Tibial nerve (tissue), 4 donors: ENCODE measurements at regions not wholly inside any gene's neighbourhood (a gene's known extent, or its start where the extent isn't known, plus 50 kb on each side); places are given as distances from the start of the nearest gene placed in this dataset.

Source experiments
- DNase-seq, 2 donors: peaks; one replicate each; pipeline ENCODE4 v3.0.0-alpha.2; 2019; ENCODE audit warnings: low spot score in 2 of 2
- H3K27ac ChIP-seq, 4 donors: fragments of 200-600 bp; sonication (generic) in 3 of 4; one replicate each; pipeline ENCODE4 v1.5.1; 2017 to 2019; ENCODE audit warnings: mild to moderate bottlenecking in 1 of 4
- H3K27me3 ChIP-seq, 2 donors: fragments of 200-600 bp; sonication (generic) in 1 of 2; one replicate each; pipeline versions ENCODE4 v1.5.1 to v1.6.0; 2017 to 2019
- H3K36me3 ChIP-seq, 3 donors: fragments of 200-600 bp; sonication (generic); one replicate each; pipeline ENCODE4 v1.5.1; 2018 to 2019
- H3K4me1 ChIP-seq, 4 donors: fragments of 200-600 bp; sonication (generic) in 3 of 4; one replicate each; pipeline ENCODE4 v1.5.1; 2017 to 2019
- H3K4me3 ChIP-seq, 4 donors: fragments of 200-600 bp; sonication (generic) in 3 of 4; one replicate each; pipeline ENCODE4 v1.5.1; 2017 to 2019; ENCODE audit warnings: mild to moderate bottlenecking in 1 of 4, moderate library complexity in 1 of 4
- H3K9me3 ChIP-seq, 4 donors: fragments of 200-600 bp; sonication (generic) in 3 of 4; one replicate each; pipeline ENCODE4 v1.5.1; 2017 to 2019
- EP300 ChIP-seq, 2 donors: sonication (generic); formaldehyde crosslinking; IDR thresholded peaks; one replicate each; pipeline ENCODE4 v1.6.1; 2017; ENCODE audit warnings: antibody characterized with exemption in 2 of 2, mild to moderate bottlenecking in 1 of 2
- POLR2A ChIP-seq, 2 donors: fragments of 450-650 bp; IDR thresholded peaks; one replicate each; pipeline ENCODE4 v1.6.1; 2017; ENCODE audit warnings: antibody characterized with exemption in 2 of 2, mild to moderate bottlenecking in 2 of 2, moderate library complexity in 2 of 2
- WGBS, 2 donors: methylation state at CpG; one replicate each; pipeline ENCODE4 v1.1.5; 2018; 5-methylcytosine and 5-hydroxymethylcytosine counted together
- TF ChIP-seq, protein P1 (sequence below), 5 experiments: fragments of 200-600 bp in 3 of 5; fragments of 450-650 bp in 2 of 5; sonication (generic) in 3 of 5; IDR thresholded peaks; one replicate each; pipeline ENCODE4 v1.5.1; 2016 to 2019; ENCODE audit warnings: antibody characterized with exemption in 5 of 5, mild to moderate bottlenecking in 3 of 5, moderate library complexity in 2 of 5

DNA sequence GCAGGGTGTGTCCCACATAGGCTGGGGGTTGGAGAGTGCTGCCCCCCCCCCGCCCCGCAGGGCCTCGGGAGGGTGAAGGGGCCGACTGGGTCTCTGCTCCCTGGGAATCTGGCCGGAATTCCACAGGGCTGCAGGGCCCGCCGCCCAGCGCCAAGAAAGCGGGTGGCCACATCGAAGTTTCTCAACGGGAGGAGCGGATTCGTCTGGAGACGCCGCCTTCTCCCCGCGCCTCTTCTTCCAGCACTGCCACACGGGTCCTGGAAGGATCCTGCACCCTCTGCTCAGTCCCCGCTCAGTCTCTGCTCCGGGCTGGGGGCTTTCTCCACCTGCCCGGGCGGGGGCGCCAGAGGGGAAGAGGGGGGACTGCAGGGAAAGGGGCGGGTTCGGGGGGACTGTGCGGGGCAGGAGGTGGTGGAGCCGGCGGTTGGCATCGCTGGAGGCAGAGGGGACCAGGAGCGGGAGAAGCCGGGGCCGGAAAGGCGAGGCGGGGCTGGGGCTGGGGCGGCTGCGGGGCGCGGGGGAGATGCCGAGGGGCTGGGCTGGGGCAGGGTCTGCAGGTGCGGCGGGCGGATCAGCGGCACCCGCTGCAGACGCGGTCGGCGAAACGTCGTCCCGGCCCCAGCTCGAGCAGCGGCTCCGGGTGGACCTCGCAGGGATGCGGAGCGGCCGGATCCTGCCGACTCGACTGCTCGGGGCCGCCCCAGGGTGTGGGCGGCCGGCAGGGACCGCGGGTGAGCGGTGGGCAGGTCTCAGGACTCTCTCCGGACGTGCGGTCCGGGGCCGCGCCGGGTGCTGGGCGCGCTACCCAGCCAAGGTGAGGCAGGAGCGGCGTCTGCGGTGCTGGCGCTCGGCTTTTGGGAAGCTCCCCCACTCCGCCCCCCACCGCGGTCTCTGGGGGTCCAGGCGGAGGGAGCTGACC, 811.4 kb upstream of the TMEM132C start:
- Histone ChIP-seq H3K27me3 (peaks cover 0 to 22% of the 10 kb centered on the region in 2 donors), H3K27ac (no peak overlapping the region), H3K36me3 (no peaks in the 10 kb centered on the region), H3K4me3 (peak overlapping the region in 1 of 4 donors; percentile 6), H3K9me3 (peaks cover 0 to 5% (median 0%) of the 10 kb centered on the region in 4 donors), H3K4me1 (peaks cover 0 to 11% (median 0%) of the 10 kb centered on the region in 4 donors)
- TF ChIP-seq POLR2A (IDR thresholded peaks at IDR 0.05) (no peak), EP300 (IDR thresholded peaks at IDR 0.05) (no peak)
- TF ChIP-seq, protein P1, sequence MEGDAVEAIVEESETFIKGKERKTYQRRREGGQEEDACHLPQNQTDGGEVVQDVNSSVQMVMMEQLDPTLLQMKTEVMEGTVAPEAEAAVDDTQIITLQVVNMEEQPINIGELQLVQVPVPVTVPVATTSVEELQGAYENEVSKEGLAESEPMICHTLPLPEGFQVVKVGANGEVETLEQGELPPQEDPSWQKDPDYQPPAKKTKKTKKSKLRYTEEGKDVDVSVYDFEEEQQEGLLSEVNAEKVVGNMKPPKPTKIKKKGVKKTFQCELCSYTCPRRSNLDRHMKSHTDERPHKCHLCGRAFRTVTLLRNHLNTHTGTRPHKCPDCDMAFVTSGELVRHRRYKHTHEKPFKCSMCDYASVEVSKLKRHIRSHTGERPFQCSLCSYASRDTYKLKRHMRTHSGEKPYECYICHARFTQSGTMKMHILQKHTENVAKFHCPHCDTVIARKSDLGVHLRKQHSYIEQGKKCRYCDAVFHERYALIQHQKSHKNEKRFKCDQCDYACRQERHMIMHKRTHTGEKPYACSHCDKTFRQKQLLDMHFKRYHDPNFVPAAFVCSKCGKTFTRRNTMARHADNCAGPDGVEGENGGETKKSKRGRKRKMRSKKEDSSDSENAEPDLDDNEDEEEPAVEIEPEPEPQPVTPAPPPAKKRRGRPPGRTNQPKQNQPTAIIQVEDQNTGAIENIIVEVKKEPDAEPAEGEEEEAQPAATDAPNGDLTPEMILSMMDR (IDR thresholded peaks at IDR 0.05), result no peak
- 2 to 4% methylated on average over 18 to 38 of the region's 85 CpGs for WGBS, 2 donors
- DNase-seq, result no peak

DNA sequence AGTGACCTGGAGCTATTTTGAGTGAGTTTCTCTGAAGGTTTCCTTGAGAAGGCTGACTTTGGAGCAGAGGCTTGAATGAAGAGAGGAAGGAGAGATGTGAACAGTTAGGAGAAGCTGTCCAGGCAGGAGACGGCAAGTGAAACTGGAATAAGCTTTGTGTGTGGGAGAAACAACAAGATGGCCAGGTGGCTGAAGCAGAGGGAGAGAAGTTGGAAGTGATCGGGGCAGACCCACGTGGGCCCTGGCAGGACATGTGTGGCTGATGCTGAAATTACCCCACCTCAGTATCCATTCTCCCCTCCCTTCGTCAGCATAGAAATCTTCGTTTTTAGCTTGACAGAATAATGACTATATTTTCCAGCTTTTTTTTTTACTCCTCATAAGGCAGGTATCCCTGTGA, 809.2 kb upstream of the TMEM132C start:
- H3K36me3 ChIP-seq, result no peaks in the 10 kb centered on the region
- no peak for DNase-seq
- 77 to 81% methylated on average over 5 of the region's 5 CpGs for WGBS, 2 donors
- TF ChIP-seq POLR2A (IDR thresholded peaks at IDR 0.05) (no peak), EP300 (IDR thresholded peaks at IDR 0.05) (no peak)
- TF ChIP-seq, protein P1 (IDR thresholded peaks at IDR 0.05), result no peak
- peaks cover 0 to 22% of the 10 kb centered on the region in 2 donors for H3K27me3 ChIP-seq
- peaks cover 0 to 11% (median 0%) of the 10 kb centered on the region in 4 donors for H3K4me1 ChIP-seq
- H3K27ac ChIP-seq, result no peak overlapping the region
- no peak overlapping the region for H3K4me3 ChIP-seq
- H3K9me3 ChIP-seq, result peaks cover 0 to 10% (median 0%) of the 10 kb centered on the region in 4 donors

DNA sequence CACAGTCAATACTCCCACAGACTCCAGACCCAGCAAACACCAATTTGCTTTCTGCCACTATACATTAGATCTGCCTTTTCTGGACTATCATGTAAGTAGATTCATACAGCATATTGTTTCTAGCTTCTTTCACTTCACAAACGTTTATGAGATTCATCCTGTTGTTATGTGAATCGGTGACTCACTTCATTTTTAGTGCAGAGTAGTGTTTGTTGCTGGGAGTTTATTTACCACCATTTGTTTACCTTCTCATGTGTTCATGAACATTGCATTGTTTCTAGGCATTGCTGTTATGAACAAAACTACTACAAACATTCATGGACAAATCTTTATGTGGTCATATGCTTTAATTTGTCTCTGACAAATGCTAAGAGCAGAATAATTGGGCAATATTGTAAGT, 807.8 kb upstream of the TMEM132C start:
- H3K27ac ChIP-seq, result no peak overlapping the region
- 54 to 67% methylated on average over 2 of the region's 2 CpGs for WGBS, 2 donors
- H3K9me3 ChIP-seq, result peaks cover 0 to 5% (median 0%) of the 10 kb centered on the region in 4 donors
- H3K27me3 ChIP-seq, result peaks cover 0 to 22% of the 10 kb centered on the region in 2 donors
- H3K4me3 ChIP-seq, result no peak overlapping the region
- H3K4me1 ChIP-seq, result peaks cover 0 to 11% (median 0%) of the 10 kb centered on the region in 4 donors
- TF ChIP-seq, protein P1 (IDR thresholded peaks at IDR 0.05), result no peak
- no peak for TF ChIP-seq EP300 (IDR thresholded peaks at IDR 0.05)
- TF ChIP-seq POLR2A (IDR thresholded peaks at IDR 0.05), result no peak
- no peaks in the 10 kb centered on the region for H3K36me3 ChIP-seq
- DNase-seq, result no peak

DNA sequence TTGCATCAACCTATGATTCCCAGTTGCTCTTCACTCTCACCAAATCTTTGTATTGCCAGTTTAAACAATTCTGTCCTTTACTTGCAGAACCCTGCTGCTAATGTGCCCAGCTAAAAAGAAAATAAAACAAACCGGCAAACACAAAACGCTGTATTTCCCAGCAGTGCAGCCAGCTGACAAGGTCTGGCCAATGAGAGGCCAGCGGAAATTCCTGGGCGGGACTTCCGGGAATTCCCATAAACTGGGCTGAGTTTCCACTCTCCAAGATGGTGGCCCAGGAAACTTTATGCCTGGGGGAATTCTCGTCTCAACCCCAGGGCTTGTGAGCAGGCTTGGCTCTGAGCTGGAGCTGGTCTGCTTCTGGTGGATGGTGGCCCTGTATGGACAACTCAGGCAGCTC, 807.3 kb upstream of the TMEM132C start:
- 81 to 85% methylated on average over 6 of the region's 6 CpGs for WGBS, 2 donors
- peaks cover 0 to 11% (median 0%) of the 10 kb centered on the region in 4 donors for H3K4me1 ChIP-seq
- H3K4me3 ChIP-seq, result no peak overlapping the region
- no peak overlapping the region for H3K27ac ChIP-seq
- H3K9me3 ChIP-seq, result peaks cover 0 to 5% (median 0%) of the 10 kb centered on the region in 4 donors
- no peaks in the 10 kb centered on the region for H3K36me3 ChIP-seq
- no peak for TF ChIP-seq EP300 (IDR thresholded peaks at IDR 0.05)
- TF ChIP-seq POLR2A (IDR thresholded peaks at IDR 0.05), result no peak
- TF ChIP-seq, protein P1 (IDR thresholded peaks at IDR 0.05), result no peak
- no peak for DNase-seq
- H3K27me3 ChIP-seq, result peaks cover 0 to 18% of the 10 kb centered on the region in 2 donors

DNA sequence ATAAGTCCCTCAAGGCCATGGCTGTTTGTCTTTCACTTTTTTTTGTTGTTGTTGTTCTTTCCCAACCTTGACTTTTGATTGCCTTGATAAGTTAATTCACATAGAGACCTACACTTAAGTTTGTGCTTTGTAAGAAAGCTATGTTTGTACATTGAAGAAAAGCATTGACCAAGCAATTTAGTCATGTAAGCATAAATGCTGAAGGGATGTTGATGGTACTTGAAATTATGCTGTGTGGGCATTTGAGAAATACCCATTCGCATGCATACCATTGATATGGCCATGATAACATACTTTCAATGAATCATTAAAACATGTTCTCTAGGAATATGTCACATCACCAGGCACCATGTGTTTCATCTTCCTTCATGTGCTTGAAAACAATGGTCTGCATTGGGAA, 803.7 kb upstream of the TMEM132C start:
- Histone ChIP-seq H3K36me3 (no peaks in the 10 kb centered on the region), H3K27ac (no peak overlapping the region), H3K4me3 (no peak overlapping the region), H3K9me3 (peaks cover 0 to 5% (median 0%) of the 10 kb centered on the region in 4 donors), H3K4me1 (no peaks in the 10 kb centered on the region), H3K27me3 (no peaks in the 10 kb centered on the region)
- no peak for DNase-seq
- TF ChIP-seq EP300 (IDR thresholded peaks at IDR 0.05), result no peak
- TF ChIP-seq POLR2A (IDR thresholded peaks at IDR 0.05), result no peak
- TF ChIP-seq, protein P1 (IDR thresholded peaks at IDR 0.05), result no peak
- 79 to 100% methylated on average over 1 of the region's 1 CpG for WGBS, 2 donors
